SK-N-SH treated with all-trans-retinoic acid at 6 μM for 48 hours (cell line): ENCODE measurements at regions not wholly inside any gene's neighbourhood (a gene's known extent, or its start where the extent isn't known, plus 50 kb on each side); places are given as distances from the start of the nearest gene placed in this dataset.

ENCODE experiments used
- ATAC-seq: fragments of 200-7000 bp; cut with Tn5 transposase; 3 replicates; pipeline ENCODE4 v1.9.1; 2020; ENCODE audit warnings: mild to moderate bottlenecking, moderate library complexity
- BACH2 ChIP-seq: fragments of 250-450 bp; sonication (Bioruptor Pico); IDR thresholded peaks from 2 replicates; pipeline ENCODE4 v1.9.0; 2021; ENCODE audit warnings: mild to moderate bottlenecking, borderline replicate concordance
- CSDC2 ChIP-seq: fragments of 250-450 bp; sonication (Bioruptor Pico); IDR thresholded peaks from 2 replicates; pipeline ENCODE4 v1.5.0; 2020; ENCODE audit warnings: mild to moderate bottlenecking, moderate library complexity
- ESRRG ChIP-seq: fragments of 250-450 bp; sonication (Bioruptor Pico); IDR thresholded peaks from 2 replicates; pipeline ENCODE4 v1.6.1; 2021; ENCODE audit warnings: mild to moderate bottlenecking
- GLIS3 ChIP-seq: fragments of 250-450 bp; sonication (Bioruptor Pico); IDR thresholded peaks from 2 replicates; pipeline ENCODE4 v1.5.0; 2020; ENCODE audit warnings: mild to moderate bottlenecking, moderate library complexity
- OSR1 ChIP-seq: fragments of 250-450 bp; sonication (Bioruptor Pico); IDR thresholded peaks from 2 replicates; pipeline ENCODE4 v1.8.0; 2022; ENCODE audit warnings: moderate library complexity, mild to moderate bottlenecking, inconsistent platforms
- POU6F1 ChIP-seq: fragments of 250-450 bp; sonication (Bioruptor Pico); IDR thresholded peaks from 2 replicates; pipeline ENCODE4 v1.8.0; 2021; ENCODE audit warnings: low read depth, mild to moderate bottlenecking, moderate library complexity, borderline replicate concordance
- PPARA ChIP-seq: fragments of 250-450 bp; sonication (Bioruptor Pico); IDR thresholded peaks from 2 replicates; pipeline ENCODE4 v1.5.0; 2020; ENCODE audit warnings: mild to moderate bottlenecking, borderline replicate concordance
- RARB ChIP-seq: fragments of 250-450 bp; sonication (Bioruptor Pico); IDR thresholded peaks from 2 replicates; pipeline ENCODE4 v1.8.0; 2021; ENCODE audit warnings: mild to moderate bottlenecking, moderate library complexity
- SNAI2 ChIP-seq: fragments of 250-450 bp; sonication (Bioruptor Pico); IDR thresholded peaks from 2 replicates; pipeline ENCODE4 v1.5.0; 2020; ENCODE audit warnings: mild to moderate bottlenecking, moderate library complexity
- TCF4 ChIP-seq: fragments of 250-450 bp; sonication (Bioruptor Pico); IDR thresholded peaks from 2 replicates; pipeline ENCODE4 v1.8.0; 2021; ENCODE audit warnings: mild to moderate bottlenecking, moderate library complexity, borderline replicate concordance
- TOX ChIP-seq: fragments of 250-450 bp; sonication (Bioruptor Pico); IDR thresholded peaks from 2 replicates; pipeline ENCODE4 v1.8.0; 2021; ENCODE audit warnings: mild to moderate bottlenecking, moderate library complexity, borderline replicate concordance
- TSHZ2 ChIP-seq: fragments of 250-450 bp; sonication (Bioruptor Pico); IDR thresholded peaks from 2 replicates; pipeline ENCODE4 v1.5.0; 2020; ENCODE audit warnings: mild to moderate bottlenecking, moderate library complexity
- ZC3H10 ChIP-seq: fragments of 250-450 bp; sonication (Bioruptor Pico); IDR thresholded peaks from 2 replicates; pipeline ENCODE4 v1.5.1; 2021; ENCODE audit warnings: mild to moderate bottlenecking, moderate library complexity
- ZFP3 ChIP-seq: fragments of 250-450 bp; sonication (Bioruptor Pico); IDR thresholded peaks from 2 replicates; pipeline ENCODE4 v1.5.0; 2020; ENCODE audit warnings: mild to moderate bottlenecking, moderate library complexity
- ZFP30 ChIP-seq: fragments of 450-650 bp; formaldehyde crosslinking; IDR thresholded peaks from 2 replicates; pipeline ENCODE4 v1.5.0; 2022; ENCODE audit warnings: mild to moderate bottlenecking, moderate library complexity
- ZNF565 ChIP-seq: fragments of 450-650 bp; formaldehyde crosslinking; conservative IDR thresholded peaks from 2 replicates; pipeline ENCODE4 v1.5.0; 2020; ENCODE audit warnings: low read depth, mild to moderate bottlenecking, moderate library complexity
- ZNF70 ChIP-seq: fragments of 450-650 bp; formaldehyde crosslinking; IDR thresholded peaks from 2 replicates; pipeline ENCODE4 v1.5.0; 2020; ENCODE audit warnings: mild to moderate bottlenecking, moderate library complexity
- ZNF8 ChIP-seq: fragments of 450-650 bp; formaldehyde crosslinking; IDR thresholded peaks from 2 replicates; pipeline ENCODE4 v1.5.0; 2020; ENCODE audit warnings: mild to moderate bottlenecking, moderate library complexity
- TF ChIP-seq, protein P1 (sequence below): fragments of 250-450 bp; sonication (Bioruptor Pico); IDR thresholded peaks from 2 replicates; pipeline ENCODE4 v1.8.0; 2020; ENCODE audit warnings: mild to moderate bottlenecking, moderate library complexity, borderline replicate concordance
- TF ChIP-seq, protein P2 (sequence below): fragments of 250-450 bp; sonication (Bioruptor Pico); IDR thresholded peaks from 2 replicates; pipeline ENCODE4 v1.5.1; 2020; ENCODE audit warnings: low read depth, mild to moderate bottlenecking, moderate library complexity

GRCh38 chr10:131452926-131453720 is 141.6 kb upstream of the TCERG1L start:
- TF ChIP-seq TCF4 (CRISPR knock-in tag) (no peak), GLIS3 (no peak), TSHZ2 (CRISPR knock-in tag) (no peak), ZNF70 (CRISPR knock-in tag) (no peak)
- no peak for ATAC-seq

GRCh38 chr10:131453721-131454634 is 142.5 kb upstream of the TCERG1L start:
- no peak for ATAC-seq

DNA sequence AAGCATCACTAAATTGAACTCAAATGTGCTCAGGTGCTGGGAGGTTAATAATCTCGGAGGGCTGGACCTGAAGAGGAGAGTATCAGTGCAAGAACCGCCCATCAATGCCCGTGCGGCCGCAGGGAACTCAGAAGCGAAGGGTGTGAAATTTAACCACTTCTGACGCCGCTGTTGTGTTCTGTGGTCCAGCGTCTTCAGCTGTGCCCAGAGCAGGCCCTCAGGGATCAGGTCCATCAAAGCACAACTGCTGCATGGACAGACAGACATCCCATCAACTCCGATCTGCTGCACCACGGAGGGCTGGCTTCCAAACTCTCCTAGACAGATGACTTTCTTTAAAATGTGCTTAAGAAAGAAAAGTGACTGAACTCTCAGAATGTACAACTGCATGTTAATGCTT is 144.9 kb upstream of the TCERG1L start:
- TF ChIP-seq OSR1 (no peak), ZFP30 (no peak), TSHZ2 (CRISPR knock-in tag) (no peak), CSDC2 (CRISPR knock-in tag) (no peak), ZNF70 (CRISPR knock-in tag) (no peak), RARB (no peak), ESRRG (CRISPR knock-in tag) (no peak), ZNF565 (CRISPR knock-in tag) (no peak), GLIS3 (no peak), TCF4 (CRISPR knock-in tag) (no peak), ZNF8 (CRISPR knock-in tag) (no peak), TOX (CRISPR knock-in tag) (no peak), SNAI2 (CRISPR knock-in tag) (no peak), PPARA (no peak), ZFP3 (CRISPR knock-in tag) (no peak), ZC3H10 (CRISPR knock-in tag) (no peak), BACH2 (CRISPR knock-in tag) (no peak)
- TF ChIP-seq, protein P1, sequence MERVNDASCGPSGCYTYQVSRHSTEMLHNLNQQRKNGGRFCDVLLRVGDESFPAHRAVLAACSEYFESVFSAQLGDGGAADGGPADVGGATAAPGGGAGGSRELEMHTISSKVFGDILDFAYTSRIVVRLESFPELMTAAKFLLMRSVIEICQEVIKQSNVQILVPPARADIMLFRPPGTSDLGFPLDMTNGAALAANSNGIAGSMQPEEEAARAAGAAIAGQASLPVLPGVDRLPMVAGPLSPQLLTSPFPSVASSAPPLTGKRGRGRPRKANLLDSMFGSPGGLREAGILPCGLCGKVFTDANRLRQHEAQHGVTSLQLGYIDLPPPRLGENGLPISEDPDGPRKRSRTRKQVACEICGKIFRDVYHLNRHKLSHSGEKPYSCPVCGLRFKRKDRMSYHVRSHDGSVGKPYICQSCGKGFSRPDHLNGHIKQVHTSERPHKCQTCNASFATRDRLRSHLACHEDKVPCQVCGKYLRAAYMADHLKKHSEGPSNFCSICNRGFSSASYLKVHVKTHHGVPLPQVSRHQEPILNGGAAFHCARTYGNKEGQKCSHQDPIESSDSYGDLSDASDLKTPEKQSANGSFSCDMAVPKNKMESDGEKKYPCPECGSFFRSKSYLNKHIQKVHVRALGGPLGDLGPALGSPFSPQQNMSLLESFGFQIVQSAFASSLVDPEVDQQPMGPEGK (CRISPR knock-in tag) = no peak
- TF ChIP-seq, all 23 proteins: peak for 0
- no peak for ATAC-seq

More at GRCh38 chr10:131453721-131454634, 142.5 kb upstream of the TCERG1L start:
- TF ChIP-seq SNAI2 (CRISPR knock-in tag) (no peak), TOX (CRISPR knock-in tag) (no peak), ZNF70 (CRISPR knock-in tag) (no peak), GLIS3 (no peak), OSR1 (no peak), ZFP3 (CRISPR knock-in tag) (no peak)

DNA sequence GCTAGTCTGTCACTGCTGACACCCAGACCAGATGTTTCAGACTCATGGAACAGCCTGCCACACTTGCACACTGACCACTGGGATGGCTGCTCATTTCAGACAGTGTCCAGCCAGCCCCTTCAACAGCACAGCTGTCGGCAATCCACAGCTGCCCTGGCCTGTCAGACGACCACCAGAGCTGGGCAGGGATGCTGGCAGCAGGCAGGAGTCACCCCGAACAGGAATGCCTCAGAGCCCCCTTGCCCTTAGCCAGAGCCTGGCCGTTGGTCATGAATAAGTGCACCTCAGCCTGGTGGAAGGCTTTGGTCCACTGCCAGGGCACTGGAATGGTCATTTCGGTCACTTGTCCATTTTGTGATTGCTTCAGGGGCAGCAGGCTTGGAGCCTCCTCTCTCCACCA is 149.6 kb upstream of the TCERG1L start:
- no peak for ATAC-seq
- TF ChIP-seq ZNF565 (CRISPR knock-in tag) (no peak), GLIS3 (no peak), RARB (no peak), BACH2 (CRISPR knock-in tag) (no peak), OSR1 (no peak), SNAI2 (CRISPR knock-in tag) (no peak), POU6F1 (CRISPR knock-in tag) (no peak), ZC3H10 (CRISPR knock-in tag) (no peak), PPARA (no peak)
- TF ChIP-seq, protein P2, sequence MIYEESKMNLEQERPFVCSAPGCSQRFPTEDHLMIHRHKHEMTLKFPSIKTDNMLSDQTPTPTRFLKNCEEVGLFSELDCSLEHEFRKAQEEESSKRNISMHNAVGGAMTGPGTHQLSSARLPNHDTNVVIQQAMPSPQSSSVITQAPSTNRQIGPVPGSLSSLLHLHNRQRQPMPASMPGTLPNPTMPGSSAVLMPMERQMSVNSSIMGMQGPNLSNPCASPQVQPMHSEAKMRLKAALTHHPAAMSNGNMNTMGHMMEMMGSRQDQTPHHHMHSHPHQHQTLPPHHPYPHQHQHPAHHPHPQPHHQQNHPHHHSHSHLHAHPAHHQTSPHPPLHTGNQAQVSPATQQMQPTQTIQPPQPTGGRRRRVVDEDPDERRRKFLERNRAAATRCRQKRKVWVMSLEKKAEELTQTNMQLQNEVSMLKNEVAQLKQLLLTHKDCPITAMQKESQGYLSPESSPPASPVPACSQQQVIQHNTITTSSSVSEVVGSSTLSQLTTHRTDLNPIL (CRISPR knock-in tag) = no peak
- TF ChIP-seq, protein P1 (CRISPR knock-in tag) = no peak
